ENCODE measurements at regions not wholly inside any gene's neighbourhood (a gene's known extent, or its start where the extent isn't known, plus 50 kb on each side); places are given as distances from the start of the nearest gene placed in this dataset.

- Histone ChIP-seq H3K27me3 (peaks cover 4 to 53% (median 45%) of the 10 kb centered on the region in 7 donors), H3K27ac (no peak overlapping the region), H3K4me3 (no peak overlapping the region), H3K4me1 (no peaks in the 10 kb centered on the region), H3K36me3 (no peaks in the 10 kb centered on the region), H3K9me3 (no peaks in the 10 kb centered on the region)
- 54 to 64% methylated on average over 4 of the region's 4 CpGs for WGBS, 2 donors
- no peak for TF ChIP-seq CTCF (IDR thresholded peaks at IDR 0.05)
- no peak for ATAC-seq
- intact Hi-C loops (cut with DNase I), result no loop called here
- DNase-seq, result no peak
Observed at GRCh38 chr10:131436458-131436857, 124.9 kb upstream of the TCERG1L start.

- no peak overlapping the region for H3K27ac ChIP-seq
- H3K36me3 ChIP-seq, result no peaks in the 10 kb centered on the region
- H3K4me3 ChIP-seq, result no peak overlapping the region
- ATAC-seq, result no peak
- peaks cover 0 to 50% (median 43%) of the 10 kb centered on the region in 7 donors for H3K27me3 ChIP-seq
- DNase-seq, result no peak
- no peaks in the 10 kb centered on the region for H3K4me1 ChIP-seq
- TF ChIP-seq CTCF (IDR thresholded peaks at IDR 0.05), result no peak
- H3K9me3 ChIP-seq, result no peaks in the 10 kb centered on the region
- WGBS, 2 donors, result 81 to 83% methylated on average over 13 of the region's 13 CpGs
- intact Hi-C loops (cut with DNase I), result no loop called here
Observed at GRCh38 chr10:131437556-131438475, 126.3 kb upstream of the TCERG1L start.

- no peaks in the 10 kb centered on the region for H3K9me3 ChIP-seq
- DNase-seq (no peak), ATAC-seq (no peak)
- intact Hi-C loops (cut with DNase I), result no loop called here
- no peaks in the 10 kb centered on the region for H3K36me3 ChIP-seq
- H3K4me1 ChIP-seq, result no peaks in the 10 kb centered on the region
- H3K4me3 ChIP-seq, result no peak overlapping the region
- H3K27ac ChIP-seq, result no peak overlapping the region
- WGBS, 2 donors, result 64 to 76% methylated on average over 4 of the region's 4 CpGs
- H3K27me3 ChIP-seq, result peaks cover 0 to 55% (median 43%) of the 10 kb centered on the region in 7 donors
- TF ChIP-seq CTCF (IDR thresholded peaks at IDR 0.05), result no peak
Observed at GRCh38 chr10:131438665-131439064, 127.1 kb upstream of the TCERG1L start.

GRCh38 chr10:131439705-131440104 lies 128.2 kb upstream of the TCERG1L start:
- no peak for ATAC-seq
- Histone ChIP-seq H3K27me3 (peaks cover 0 to 61% (median 50%) of the 10 kb centered on the region in 7 donors), H3K4me3 (no peak overlapping the region), H3K27ac (no peak overlapping the region), H3K9me3 (no peaks in the 10 kb centered on the region), H3K36me3 (no peaks in the 10 kb centered on the region), H3K4me1 (no peaks in the 10 kb centered on the region)
- TF ChIP-seq CTCF (IDR thresholded peaks at IDR 0.05), result no peak
- 62 to 72% methylated on average over 6 of the region's 6 CpGs for WGBS, 2 donors
- no peak for DNase-seq
- intact Hi-C loops (cut with DNase I), result no loop called here

Measured in heart right ventricle (tissue), 16 donors.